Aorta (tissue), 5 donors: ENCODE measurements at regions not wholly inside any gene's neighbourhood (a gene's known extent, or its start where the extent isn't known, plus 50 kb on each side); places are given as distances from the start of the nearest gene placed in this dataset.
"Not testable (repeated sequence)": the region's sequence is repeated elsewhere in the genome, so short reads cannot be mapped to it uniquely, and the experiment has no call there.

ENCODE experiments used
- ATAC-seq: fragments of 200-7000 bp; cut with Tn5 transposase; one replicate; pipeline ENCODE4 v1.9.1; 2022; ENCODE audit warnings: moderate library complexity; ENCODE audit not compliant: low FRiP score
- DNase-seq, 2 donors: peaks; one replicate each; pipeline ENCODE4 v3.0.0-alpha.2; 2020
- H3K27ac ChIP-seq, 2 donors: one replicate each; pipeline ENCODE4 v1.5.1; 2013; ENCODE audit warnings: low read length in 2 of 2, mild to moderate bottlenecking in 2 of 2, moderate library complexity in 2 of 2, control low read depth in 1 of 2, inconsistent platforms in 1 of 2, low read depth in 1 of 2
- H3K27me3 ChIP-seq, 2 donors: one replicate each; pipeline ENCODE4 v1.6.1; 2013; ENCODE audit warnings: control low read depth in 1 of 2, low read length in 1 of 2, mild to moderate bottlenecking in 1 of 2, moderate library complexity in 1 of 2; ENCODE audit not compliant: insufficient read depth in 2 of 2, control insufficient read depth in 1 of 2
- H3K36me3 ChIP-seq, 2 donors: one replicate each; pipeline ENCODE4 v1.6.1; 2013; ENCODE audit warnings: control low read depth in 1 of 2, low read length in 1 of 2, mild to moderate bottlenecking in 1 of 2; ENCODE audit not compliant: insufficient read depth in 2 of 2, control insufficient read depth in 1 of 2
- H3K4me1 ChIP-seq, 2 donors: one replicate each; pipeline ENCODE4 v1.6.1; 2013; ENCODE audit warnings: low read length in 2 of 2, control low read depth in 1 of 2, mild to moderate bottlenecking in 1 of 2, moderate library complexity in 1 of 2; ENCODE audit not compliant: insufficient read depth in 2 of 2, control insufficient read depth in 1 of 2
- H3K4me3 ChIP-seq, 2 donors: one replicate each; pipeline ENCODE4 v1.5.1; 2013; ENCODE audit warnings: low read length in 2 of 2, control low read depth in 1 of 2, mild to moderate bottlenecking in 1 of 2
- H3K9me3 ChIP-seq: one replicate; pipeline ENCODE4 v1.6.1; 2013; ENCODE audit warnings: mild to moderate bottlenecking, low read length; ENCODE audit not compliant: control insufficient read depth
- WGBS, 2 donors: extraction: QIAGEN DNeasy Blood & Tissue Kit; methylation state at CpG; one replicate each; pipeline ENCODE4 v1.1.7; 2013; 5-methylcytosine and 5-hydroxymethylcytosine counted together
- intact Hi-C, 2 donors: fragments of 100-400 bp; cut with DNase I; formaldehyde crosslinking; loops; one replicate each; pipeline versions ENCODE4 v1.14.2 to v1.15.0; 2022
- donor health status: healthy with polysubstance abuse.
- donor health status: Bipolar disorder and iron deficiency.
- donor health status: DM: no; HTN: no; CAD: no.
- donor health status: DM: no; HTN: no; CAD: no.
- donor health status: DM: yes; HTN: yes; CAD: no.

DNA sequence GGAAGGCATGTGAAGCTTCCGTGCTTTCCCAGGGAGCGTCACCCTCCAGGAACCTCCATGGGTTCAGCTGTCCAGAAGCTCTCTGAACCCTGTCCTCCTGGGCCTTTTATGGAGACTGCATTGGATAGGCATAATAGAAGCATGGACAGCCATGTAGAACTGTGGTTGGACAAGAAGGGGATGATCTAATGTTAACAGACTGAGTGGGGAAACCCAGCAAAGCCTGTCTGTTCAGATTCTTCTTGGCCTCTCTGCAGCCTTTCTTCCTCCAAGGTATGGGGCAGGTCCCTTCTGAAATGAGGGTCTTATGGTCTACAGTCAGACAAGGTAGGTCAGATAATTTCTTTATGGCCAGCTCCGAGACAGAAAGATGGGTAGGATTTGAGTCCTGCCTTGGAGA, 59.1 kb upstream of the CTNNA1 start:
- no peak overlapping the region for H3K4me3 ChIP-seq
- H3K27ac ChIP-seq, result no peak overlapping the region
- ATAC-seq (no peak), DNase-seq (no peak)
- intact Hi-C loops, result no loop called here
- no peaks in the 10 kb centered on the region for H3K36me3 ChIP-seq
- H3K4me1 ChIP-seq, result no peaks in the 10 kb centered on the region
- no peaks in the 10 kb centered on the region for H3K27me3 ChIP-seq
- H3K9me3 ChIP-seq, result no peaks in the 10 kb centered on the region
- WGBS, 2 donors, result 98% methylated on average over 3 of the region's 3 CpGs

DNA sequence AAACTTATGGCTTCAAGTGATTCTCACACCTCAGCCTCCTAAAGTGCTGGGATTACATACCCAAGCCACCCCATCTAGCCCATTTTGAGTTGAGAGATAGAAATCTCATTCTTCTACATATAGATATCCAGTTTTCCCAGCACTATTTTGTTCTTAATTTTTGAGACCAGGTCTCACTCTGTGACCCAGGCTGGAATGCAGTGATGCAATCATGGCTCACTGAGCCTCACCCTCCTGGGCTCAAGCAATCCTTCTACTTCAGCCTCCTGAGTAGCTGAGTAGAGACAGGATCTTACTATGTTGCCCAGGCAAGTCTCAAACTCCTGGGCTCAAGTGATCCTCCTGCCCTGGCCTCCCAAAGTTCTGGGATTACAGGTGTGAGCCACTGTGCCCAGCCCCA, 60.9 kb upstream of the CTNNA1 start:
- DNase-seq (no peak), ATAC-seq (no peak)
- no peaks in the 10 kb centered on the region for H3K36me3 ChIP-seq
- H3K27me3 ChIP-seq, result no peaks in the 10 kb centered on the region
- intact Hi-C loops, result no loop called here
- H3K4me3 ChIP-seq, result no peak overlapping the region
- no peaks in the 10 kb centered on the region for H3K4me1 ChIP-seq
- no peak overlapping the region for H3K27ac ChIP-seq
- no peaks in the 10 kb centered on the region for H3K9me3 ChIP-seq

DNA sequence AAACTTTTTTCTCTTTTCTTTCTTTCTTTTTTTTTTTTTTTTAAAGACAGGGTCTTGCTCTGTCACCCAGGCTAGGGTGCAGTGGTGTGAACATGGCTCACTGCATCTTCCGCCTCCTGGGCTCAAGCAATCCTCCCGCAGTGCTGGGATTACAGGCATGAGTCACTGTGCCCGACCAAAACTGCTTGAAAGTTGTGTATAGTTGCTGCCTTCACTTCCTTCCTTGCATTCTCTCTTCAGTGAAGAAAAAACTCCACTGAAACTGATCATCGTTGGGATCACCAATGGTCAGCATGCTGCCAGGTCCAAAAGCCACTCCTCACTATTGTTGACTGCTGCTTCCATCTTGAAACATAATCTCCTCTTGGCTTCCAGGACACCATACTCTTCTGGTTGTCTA, 66.6 kb upstream of the CTNNA1 start:
- intact Hi-C loops, result no loop called here
- no peak for ATAC-seq
- Histone ChIP-seq H3K36me3 (no peaks in the 10 kb centered on the region), H3K9me3 (no peaks in the 10 kb centered on the region), H3K4me3 (no peak overlapping the region), H3K27ac (no peak overlapping the region), H3K27me3 (no peaks in the 10 kb centered on the region), H3K4me1 (no peaks in the 10 kb centered on the region)
- DNase-seq, result no peak
- 74 to 77% methylated on average over 4 of the region's 4 CpGs for WGBS, 2 donors

DNA sequence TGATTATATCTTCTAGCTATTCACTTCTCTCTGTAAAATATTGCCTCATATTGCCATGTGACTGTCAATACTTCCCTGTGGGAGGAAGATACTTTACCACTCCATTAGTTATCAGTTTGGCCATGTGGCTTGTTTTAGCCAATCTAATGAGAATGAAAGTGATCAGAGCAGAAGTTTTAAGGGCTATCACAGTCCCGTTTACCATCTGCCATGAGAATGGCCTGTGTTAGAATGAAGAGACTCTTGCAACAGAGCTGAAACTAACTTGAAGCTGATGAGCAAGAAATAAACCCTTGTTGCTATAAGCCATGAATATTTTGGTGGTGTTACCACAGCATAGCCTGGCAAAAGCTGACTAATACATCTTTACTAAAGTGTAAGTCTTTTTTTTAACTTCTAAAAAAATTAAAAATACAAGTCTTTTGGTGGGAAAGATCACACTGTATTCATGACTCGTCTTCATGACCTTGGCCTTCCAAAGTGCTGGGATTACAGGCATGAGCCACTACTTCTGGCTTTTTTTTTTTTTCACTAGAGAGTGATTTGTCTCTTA, 68.0 kb upstream of the CTNNA1 start:
- Histone ChIP-seq H3K9me3 (no peaks in the 10 kb centered on the region), H3K27me3 (no peaks in the 10 kb centered on the region), H3K27ac (no peak overlapping the region), H3K36me3 (no peaks in the 10 kb centered on the region), H3K4me1 (no peaks in the 10 kb centered on the region), H3K4me3 (no peak overlapping the region)
- intact Hi-C loops, result no loop called here
- WGBS, 2 donors, result 59 to 70% methylated on average over 2 of the region's 2 CpGs
- ATAC-seq (no peak), DNase-seq (no peak)

DNA sequence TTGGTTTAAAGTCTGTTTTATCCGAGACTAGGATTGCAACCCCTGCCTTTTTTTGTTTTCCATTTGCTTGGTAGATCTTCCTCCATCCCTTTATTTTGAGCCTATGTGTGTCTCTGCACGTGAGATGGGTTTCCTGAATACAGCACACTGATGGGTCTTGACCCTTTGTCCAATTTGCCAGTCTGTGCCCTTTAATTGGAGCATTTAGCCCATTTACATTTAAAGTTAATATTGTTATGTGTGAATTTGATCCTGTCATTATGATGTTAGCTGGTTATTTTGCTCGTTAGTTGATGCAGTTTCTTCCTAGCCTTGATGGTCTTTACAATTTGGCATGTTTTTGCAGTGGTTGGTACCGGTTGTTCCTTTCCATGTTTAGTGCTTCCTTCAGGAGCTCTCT, 70.8 kb upstream of the CTNNA1 start:
- DNase-seq, ATAC-seq, H3K4me3 ChIP-seq, H3K36me3 ChIP-seq, intact Hi-C loops, H3K9me3 ChIP-seq, H3K27me3 ChIP-seq, H3K27ac ChIP-seq, H3K4me1 ChIP-seq: not testable (repeated sequence)
- 71 to 100% methylated on average over 2 to 3 of the region's 4 CpGs for WGBS, 2 donors

DNA sequence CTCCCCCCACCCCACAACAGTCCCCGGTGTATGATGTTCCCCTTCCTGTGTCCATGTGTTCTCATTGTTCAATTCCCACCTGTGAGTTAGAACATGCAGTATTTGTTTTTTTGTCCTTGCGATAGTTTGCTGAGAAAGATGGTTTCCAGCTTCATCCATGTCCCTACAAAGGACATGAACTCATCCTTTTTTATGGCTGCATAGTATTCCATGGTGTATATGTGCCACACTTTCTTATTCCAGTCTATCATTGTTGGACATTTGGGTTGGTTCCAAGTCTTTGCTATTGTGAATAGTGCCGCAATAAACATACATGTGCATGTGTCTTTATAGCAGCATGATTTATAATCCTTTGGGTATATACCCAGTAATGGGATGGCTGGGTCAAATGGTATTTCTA, 74.4 kb upstream of the CTNNA1 start:
- H3K4me1 ChIP-seq, ATAC-seq, H3K4me3 ChIP-seq, intact Hi-C loops, DNase-seq, H3K36me3 ChIP-seq, H3K27ac ChIP-seq, H3K9me3 ChIP-seq, H3K27me3 ChIP-seq: not testable (repeated sequence)
- 95 to 100% methylated on average over 2 of the region's 3 CpGs for WGBS, 2 donors

DNA sequence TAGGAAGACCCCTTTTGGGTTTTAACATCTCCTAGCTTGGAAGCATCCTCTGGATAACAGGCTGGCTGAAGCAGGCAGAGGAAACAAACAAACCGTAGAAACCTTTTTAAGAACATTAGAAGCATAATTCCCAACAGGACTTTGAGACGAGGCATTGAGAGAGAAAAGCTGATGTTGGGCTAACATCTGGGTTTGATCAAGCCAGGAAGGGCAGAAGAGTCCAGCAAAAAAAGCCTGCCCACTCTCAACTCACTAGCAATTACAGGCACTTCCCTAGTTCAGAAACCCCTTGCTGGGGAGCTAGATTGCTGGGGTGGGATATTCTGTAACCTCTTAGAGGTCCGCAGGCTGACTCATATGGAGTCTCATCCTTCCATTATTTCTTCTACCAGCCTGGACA, 75.4 kb upstream of the CTNNA1 start:
- intact Hi-C loops, result no loop called here
- Histone ChIP-seq H3K36me3 (no peaks in the 10 kb centered on the region), H3K27ac (no peak overlapping the region), H3K4me1 (no peaks in the 10 kb centered on the region), H3K4me3 (no peak overlapping the region), H3K9me3 (peaks cover 3% of the 10 kb centered on the region), H3K27me3 (no peaks in the 10 kb centered on the region)
- ATAC-seq (no peak), DNase-seq (no peak)
- WGBS, 2 donors, result 39 to 48% methylated on average over 3 of the region's 3 CpGs

DNA sequence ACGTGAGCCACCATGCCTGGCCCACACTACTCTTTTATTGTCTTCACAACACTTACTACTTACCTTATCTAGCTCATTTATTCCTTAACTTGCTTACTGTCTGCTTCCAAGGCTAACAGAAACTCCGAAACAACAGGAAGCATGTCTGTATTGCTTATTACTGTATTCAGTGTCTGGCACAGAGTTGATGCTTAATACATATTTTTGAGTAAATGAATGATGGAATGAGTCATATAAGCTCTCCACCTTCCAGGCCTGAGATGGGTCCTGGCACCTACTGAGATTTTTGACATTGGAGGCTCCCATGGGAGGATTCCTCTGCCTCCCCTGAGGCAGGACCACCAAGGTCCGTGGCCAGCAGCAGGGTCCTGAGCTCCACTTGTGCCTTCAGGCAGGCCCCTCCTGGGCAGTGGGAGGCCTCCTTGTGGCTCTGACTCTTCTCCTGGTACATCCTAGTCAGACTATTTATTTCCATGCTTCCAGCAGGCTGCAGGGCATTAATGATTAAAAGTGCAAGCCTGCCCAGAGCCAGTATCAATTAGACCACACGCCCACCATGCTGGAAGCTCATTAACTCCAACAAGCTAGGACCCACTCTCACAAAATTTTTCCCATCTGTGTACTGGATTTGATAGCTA, 76.5 kb upstream of the CTNNA1 start:
- DNase-seq (no peak), ATAC-seq (no peak)
- intact Hi-C loops, result no loop called here
- Histone ChIP-seq H3K27me3 (no peaks in the 10 kb centered on the region), H3K4me1 (no peaks in the 10 kb centered on the region), H3K27ac (no peak overlapping the region), H3K36me3 (no peaks in the 10 kb centered on the region), H3K4me3 (no peak overlapping the region), H3K9me3 (peaks cover 3% of the 10 kb centered on the region)
- 64 to 70% methylated on average over 4 of the region's 4 CpGs for WGBS, 2 donors

DNA sequence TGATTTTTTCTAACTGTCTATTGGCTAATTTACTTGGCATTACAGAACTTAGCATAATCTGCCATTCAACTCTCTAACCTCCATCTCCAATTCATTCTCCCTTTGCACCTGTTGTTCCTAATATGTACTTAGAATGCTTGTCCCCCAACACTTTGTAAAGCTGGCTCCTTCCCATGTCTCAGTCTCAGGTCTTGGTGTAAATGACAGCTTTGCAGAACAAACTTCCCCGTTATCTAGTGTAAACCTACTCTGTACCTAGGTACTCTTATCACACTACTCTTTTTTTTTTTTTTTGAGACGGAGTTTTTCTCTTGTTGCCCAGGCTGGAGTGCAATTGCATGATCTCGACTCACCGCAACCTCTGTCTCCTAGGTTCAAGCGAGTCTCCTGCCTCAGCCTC, 77.2 kb upstream of the CTNNA1 start:
- no peak overlapping the region for H3K4me3 ChIP-seq
- DNase-seq (no peak), ATAC-seq (no peak)
- 87 to 88% methylated on average over 5 of the region's 5 CpGs for WGBS, 2 donors
- intact Hi-C loops, result no loop called here
- H3K27me3 ChIP-seq, result no peaks in the 10 kb centered on the region
- no peaks in the 10 kb centered on the region for H3K36me3 ChIP-seq
- H3K27ac ChIP-seq, result no peak overlapping the region
- no peaks in the 10 kb centered on the region for H3K4me1 ChIP-seq
- H3K9me3 ChIP-seq, result peaks cover 3% of the 10 kb centered on the region
